ENCODE measurements at regions not wholly inside any gene's neighbourhood (a gene's known extent, or its start where the extent isn't known, plus 50 kb on each side); places are given as distances from the start of the nearest gene placed in this dataset.

GRCh38 chr5:136484808-136485325, 119.5 kb upstream of the TRPC7 start:
- Histone ChIP-seq H3K4me3 (ENCODE audit: low read depth in 2 of 2, low read length in 1 of 2) (no peak overlapping the region), H3K9me2 (no peaks in the 10 kb centered on the region), H3K9ac (no peak overlapping the region), H4K20me1 (ENCODE audit: insufficient read depth) (no peaks in the 10 kb centered on the region), H3K27me3 (ENCODE audit: insufficient read depth) (no peaks in the 10 kb centered on the region), H3K4me1 (ENCODE audit: control insufficient read depth in 1 of 2, insufficient read depth in 2 of 2, low read depth in 1 of 2, low read length in 1 of 2) (no peaks in the 10 kb centered on the region), H3K9me3 (no peaks in the 10 kb centered on the region), H3K27ac (ENCODE audit: low read depth in 2 of 2, low read length in 1 of 2) (no peak overlapping the region), H3K36me3 (replicated peaks in 1 of 2; ENCODE audit: control insufficient read depth in 1 of 2, insufficient read depth in 2 of 2, low read length in 1 of 2) (no peaks in the 10 kb centered on the region), H2AFZ (ENCODE audit: low read depth) (no peak overlapping the region), H3K4me2 (no peak overlapping the region), H3K79me2 (ENCODE audit: insufficient read depth) (no peaks in the 10 kb centered on the region), H3F3A (replicated peaks; ENCODE audit: insufficient read depth) (no peaks in the 10 kb centered on the region)
- TF ChIP-seq YY1 (IDR thresholded peaks at IDR 0.05; ENCODE audit: low read depth) (no peak), IRF3 (IDR thresholded peaks at IDR 0.05; ENCODE audit: low read depth, low read length) (no peak), GABPA (IDR thresholded peaks at IDR 0.05; ENCODE audit: low read depth) (no peak), FOXM1 (IDR thresholded peaks at IDR 0.05; ENCODE audit: low read depth) (no peak), RFX5 (IDR thresholded peaks at IDR 0.05; ENCODE audit: low read length) (no peak), ZBTB33 (IDR thresholded peaks at IDR 0.05; ENCODE audit: borderline replicate concordance, low read depth) (no peak), NRF1 (IDR thresholded peaks at IDR 0.05; ENCODE audit: low read depth, low read length) (no peak), EP300 (IDR thresholded peaks at IDR 0.05; ENCODE audit: borderline replicate concordance in 1 of 2, low read depth in 1 of 2, low read length in 1 of 2) (no peak), ELF1 (IDR thresholded peaks at IDR 0.05) (no peak), USF2 (IDR thresholded peaks at IDR 0.05; ENCODE audit: borderline replicate concordance, low read depth, low read length) (no peak), RXRA (IDR thresholded peaks at IDR 0.05; ENCODE audit: borderline replicate concordance, low read depth) (no peak), PBX3 (IDR thresholded peaks at IDR 0.05) (no peak), FOXJ3 (CRISPR knock-in tag; IDR thresholded peaks at IDR 0.05) (no peak)
- WGBS (ENCODE audit: low lambda C conversion rate) = 74% methylated on average over 3 of the region's 3 CpGs
- ChIA-PET POLR2A (no interaction called here), CTCF (interaction anchor here (0.8 kb wide), 1 partner anchor 286 kb away, joined by 5 read pairs; no protein-coding TSS in a partner anchor)
- no peak for DNase-seq

GRCh38 chr5:136482206-136482605, 116.9 kb upstream of the TRPC7 start:
- Histone ChIP-seq H3K9me2 (no peaks in the 10 kb centered on the region), H4K20me1 (ENCODE audit: insufficient read depth) (no peaks in the 10 kb centered on the region), H3K36me3 (replicated peaks in 1 of 2; ENCODE audit: control insufficient read depth in 1 of 2, insufficient read depth in 2 of 2, low read length in 1 of 2) (no peaks in the 10 kb centered on the region), H3K27me3 (ENCODE audit: insufficient read depth) (no peaks in the 10 kb centered on the region), H3K4me3 (ENCODE audit: low read depth in 2 of 2, low read length in 1 of 2) (no peak overlapping the region), H3K4me2 (no peak overlapping the region), H3K27ac (ENCODE audit: low read depth in 2 of 2, low read length in 1 of 2) (no peak overlapping the region), H3K4me1 (ENCODE audit: control insufficient read depth in 1 of 2, insufficient read depth in 2 of 2, low read depth in 1 of 2, low read length in 1 of 2) (no peaks in the 10 kb centered on the region), H3K79me2 (ENCODE audit: insufficient read depth) (no peaks in the 10 kb centered on the region), H3K9me3 (no peaks in the 10 kb centered on the region), H2AFZ (ENCODE audit: low read depth) (no peak overlapping the region), H3F3A (replicated peaks; ENCODE audit: insufficient read depth) (no peaks in the 10 kb centered on the region), H3K9ac (no peak overlapping the region)
- POLR2A ChIA-PET = no interaction called here
- 32% methylated on average over 2 of the region's 2 CpGs for WGBS (ENCODE audit: low lambda C conversion rate)
- no peak for TF ChIP-seq RCOR1 (IDR thresholded peaks at IDR 0.05; ENCODE audit: low read length)
- TF ChIP-seq GABPA (IDR thresholded peaks at IDR 0.05; ENCODE audit: low read depth) = no peak
- no peak for TF ChIP-seq EP300 (IDR thresholded peaks at IDR 0.05; ENCODE audit: borderline replicate concordance in 1 of 2, low read depth in 1 of 2, low read length in 1 of 2)
- TF ChIP-seq POLR2AphosphoS5 (IDR thresholded peaks at IDR 0.05; ENCODE audit: low read depth, low read length) = no peak
- no peak for TF ChIP-seq FOXJ3 (CRISPR knock-in tag; IDR thresholded peaks at IDR 0.05)
- DNase-seq = no peak
- CTCF ChIA-PET = no interaction called here

Data from SK-N-SH (cell line).